ENCODE measurements at regions not wholly inside any gene's neighbourhood (a gene's known extent, or its start where the extent isn't known, plus 50 kb on each side); places are given as distances from the start of the nearest gene placed in this dataset.

DNA sequence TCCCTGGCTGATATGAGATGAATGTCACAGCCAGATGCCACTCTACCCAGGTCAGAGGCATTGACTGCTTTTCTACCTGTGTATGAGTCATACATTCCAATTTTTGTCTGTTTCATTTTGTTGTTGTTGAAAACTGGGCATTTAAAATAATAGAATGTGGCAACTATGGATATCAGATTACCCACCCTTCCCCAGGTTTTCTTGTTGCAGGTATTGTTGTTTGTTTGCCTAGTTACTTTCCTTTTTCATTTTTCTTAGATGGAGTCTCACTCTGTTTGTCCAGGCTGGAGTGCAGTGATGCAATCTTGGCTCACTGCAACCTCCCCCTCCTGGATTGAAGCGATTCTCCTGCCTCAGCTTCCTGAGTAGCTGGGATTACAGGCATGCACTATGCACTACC lies 70.2 kb downstream of the LRRC30 start:
- no peak for ATAC-seq
- WGBS, 2 donors, result 69 to 71% methylated on average over 1 of the region's 1 CpG
- Histone ChIP-seq H3K27me3 (no peaks in the 10 kb centered on the region), H3K4me1 (no peaks in the 10 kb centered on the region), H3K27ac (no peak overlapping the region), H3K9me3 (peaks cover 0 to 52% (median 29%) of the 10 kb centered on the region in 11 donors), H3K36me3 (no peaks in the 10 kb centered on the region), H3K4me3 (no peak overlapping the region)
- TF ChIP-seq, protein P1, sequence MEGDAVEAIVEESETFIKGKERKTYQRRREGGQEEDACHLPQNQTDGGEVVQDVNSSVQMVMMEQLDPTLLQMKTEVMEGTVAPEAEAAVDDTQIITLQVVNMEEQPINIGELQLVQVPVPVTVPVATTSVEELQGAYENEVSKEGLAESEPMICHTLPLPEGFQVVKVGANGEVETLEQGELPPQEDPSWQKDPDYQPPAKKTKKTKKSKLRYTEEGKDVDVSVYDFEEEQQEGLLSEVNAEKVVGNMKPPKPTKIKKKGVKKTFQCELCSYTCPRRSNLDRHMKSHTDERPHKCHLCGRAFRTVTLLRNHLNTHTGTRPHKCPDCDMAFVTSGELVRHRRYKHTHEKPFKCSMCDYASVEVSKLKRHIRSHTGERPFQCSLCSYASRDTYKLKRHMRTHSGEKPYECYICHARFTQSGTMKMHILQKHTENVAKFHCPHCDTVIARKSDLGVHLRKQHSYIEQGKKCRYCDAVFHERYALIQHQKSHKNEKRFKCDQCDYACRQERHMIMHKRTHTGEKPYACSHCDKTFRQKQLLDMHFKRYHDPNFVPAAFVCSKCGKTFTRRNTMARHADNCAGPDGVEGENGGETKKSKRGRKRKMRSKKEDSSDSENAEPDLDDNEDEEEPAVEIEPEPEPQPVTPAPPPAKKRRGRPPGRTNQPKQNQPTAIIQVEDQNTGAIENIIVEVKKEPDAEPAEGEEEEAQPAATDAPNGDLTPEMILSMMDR (IDR thresholded peaks at IDR 0.05), result no peak
- no peak for DNase-seq
- intact Hi-C loops (cut with DNase I), result no loop called here

DNA sequence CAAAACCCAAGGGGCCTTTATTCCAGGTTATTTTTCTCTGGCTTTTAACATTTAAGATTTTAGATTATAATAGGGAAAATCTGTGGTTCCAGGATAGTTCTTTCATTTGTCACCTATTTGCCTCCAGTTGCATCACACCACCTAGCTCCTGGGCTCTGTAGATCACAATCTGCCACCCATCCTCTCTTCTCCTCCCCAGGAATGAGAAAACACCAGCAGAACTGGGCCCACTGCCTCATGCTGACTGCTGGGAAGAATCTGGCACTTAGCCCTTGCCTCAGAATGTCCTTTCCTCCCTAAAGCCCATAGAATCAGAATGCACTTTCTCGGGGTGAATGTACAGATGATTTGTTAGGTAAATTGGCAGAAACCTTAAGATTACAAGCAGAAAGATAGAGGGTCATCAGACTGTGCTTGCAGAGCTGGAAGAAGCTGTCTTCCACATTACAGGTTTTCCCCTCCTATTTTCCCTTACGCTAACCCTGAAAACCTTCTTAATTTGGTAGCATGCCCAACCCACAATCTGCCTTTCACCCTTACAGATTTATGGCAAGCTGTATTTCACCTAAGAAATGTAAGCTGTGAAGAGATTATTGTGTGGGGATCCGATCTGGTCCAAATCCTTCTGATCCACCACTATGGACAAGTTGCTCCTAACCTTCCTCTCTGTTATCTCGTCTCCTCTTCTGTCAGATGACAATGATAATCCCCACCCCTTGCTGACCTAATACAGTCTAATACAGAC lies 72.6 kb downstream of the LRRC30 start:
- peaks cover 0 to 7% (median 0%) of the 10 kb centered on the region in 9 donors for H3K4me1 ChIP-seq
- ATAC-seq, result no peak

DNA sequence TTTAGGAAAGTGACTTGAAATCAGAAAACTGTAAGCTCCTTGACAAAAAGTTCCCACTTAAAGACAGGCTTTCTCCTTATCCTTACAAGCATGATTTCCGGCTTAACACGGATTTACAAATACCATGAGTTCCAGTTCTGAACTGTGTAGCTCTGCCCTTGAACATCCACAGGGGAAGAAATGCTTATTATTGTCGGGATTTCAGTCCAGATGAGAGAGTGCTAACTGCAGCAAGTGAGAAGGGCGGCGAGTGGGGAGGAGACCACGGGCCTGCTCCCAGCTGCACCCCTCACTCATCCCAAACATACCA lies 73.1 kb downstream of the LRRC30 start:
- intact Hi-C loops (cut with DNase I), result no loop called here
- TF ChIP-seq, protein P1 (IDR thresholded peaks at IDR 0.05), result no peak
- Histone ChIP-seq H3K36me3 (no peaks in the 10 kb centered on the region), H3K4me1 (peaks cover 0 to 7% (median 0%) of the 10 kb centered on the region in 9 donors), H3K4me3 (no peak overlapping the region), H3K9me3 (peaks cover 0 to 23% (median 15%) of the 10 kb centered on the region in 11 donors), H3K27me3 (no peaks in the 10 kb centered on the region), H3K27ac (no peak overlapping the region)
- WGBS, 2 donors, result 86 to 91% methylated on average over 6 of the region's 6 CpGs
- DNase-seq, result no peak
- ATAC-seq, result no peak

More for the DNA sequence above, 72.6 kb downstream of the LRRC30 start:
- intact Hi-C loops (cut with DNase I), result no loop called here
- Histone ChIP-seq H3K27ac (no peak overlapping the region), H3K36me3 (no peaks in the 10 kb centered on the region), H3K4me3 (no peak overlapping the region), H3K27me3 (no peaks in the 10 kb centered on the region), H3K9me3 (peaks cover 0 to 28% (median 20%) of the 10 kb centered on the region in 11 donors)
- WGBS, 2 donors, result 75 to 83% methylated on average over 4 of the region's 4 CpGs
- TF ChIP-seq, protein P1 (IDR thresholded peaks at IDR 0.05), result no peak
- DNase-seq, result no peak

DNA sequence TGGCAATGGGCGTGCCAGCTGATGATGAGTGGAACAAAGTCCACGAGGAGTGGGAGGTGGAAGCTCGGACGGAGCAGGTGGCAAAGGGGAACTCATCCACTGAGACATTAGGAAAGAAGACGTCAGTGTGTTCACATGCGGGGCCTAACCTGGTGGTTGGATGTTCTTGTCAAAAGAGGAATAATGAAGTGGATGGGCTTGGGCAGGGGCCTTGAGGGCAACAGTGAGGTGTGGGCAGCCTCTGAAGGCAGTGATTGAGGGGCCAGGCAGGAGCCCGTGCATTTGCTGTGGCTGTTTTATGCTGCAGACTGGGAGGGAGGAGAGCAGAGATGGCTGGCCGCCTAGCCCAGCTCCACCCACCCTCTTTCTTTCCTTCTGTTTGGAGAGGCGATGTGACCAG lies 74.5 kb downstream of the LRRC30 start:
- peaks cover 0 to 7% (median 0%) of the 10 kb centered on the region in 9 donors for H3K4me1 ChIP-seq
- TF ChIP-seq, protein P1 (IDR thresholded peaks at IDR 0.05), result no peak
- no peaks in the 10 kb centered on the region for H3K36me3 ChIP-seq
- H3K27me3 ChIP-seq, result no peaks in the 10 kb centered on the region
- DNase-seq (no peak), ATAC-seq (no peak)
- 91 to 92% methylated on average over 9 of the region's 9 CpGs for WGBS, 2 donors
- H3K27ac ChIP-seq, result no peak overlapping the region
- H3K4me3 ChIP-seq, result no peak overlapping the region
- intact Hi-C loops (cut with DNase I), result no loop called here
- H3K9me3 ChIP-seq, result peaks cover 0 to 9% (median 5%) of the 10 kb centered on the region in 11 donors
